ENCODE measurements at regions not wholly inside any gene's neighbourhood (a gene's known extent, or its start where the extent isn't known, plus 50 kb on each side); places are given as distances from the start of the nearest gene placed in this dataset.

DNA sequence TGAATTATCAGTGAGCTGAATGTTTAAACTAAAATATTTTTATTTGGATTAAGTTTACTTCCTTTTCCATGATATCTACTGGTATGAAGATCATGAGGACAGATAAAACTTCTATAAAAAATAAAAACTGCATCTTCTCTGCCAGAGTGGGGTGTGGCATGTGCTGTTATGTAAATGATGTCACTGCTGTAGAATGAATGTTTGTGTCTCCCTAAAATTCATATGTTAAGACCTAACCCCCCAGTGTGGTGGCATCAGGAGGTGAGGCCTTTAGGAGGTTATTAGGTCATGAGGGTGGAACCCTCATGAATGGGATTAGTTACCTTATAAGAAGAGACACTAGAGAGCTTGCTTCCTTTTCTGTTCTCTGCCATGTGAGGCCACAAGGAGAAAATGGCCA lies 178.7 kb upstream of the DPH6 start:
- no peak for DNase-seq (ENCODE audit: low read depth, low spot score)

DNA sequence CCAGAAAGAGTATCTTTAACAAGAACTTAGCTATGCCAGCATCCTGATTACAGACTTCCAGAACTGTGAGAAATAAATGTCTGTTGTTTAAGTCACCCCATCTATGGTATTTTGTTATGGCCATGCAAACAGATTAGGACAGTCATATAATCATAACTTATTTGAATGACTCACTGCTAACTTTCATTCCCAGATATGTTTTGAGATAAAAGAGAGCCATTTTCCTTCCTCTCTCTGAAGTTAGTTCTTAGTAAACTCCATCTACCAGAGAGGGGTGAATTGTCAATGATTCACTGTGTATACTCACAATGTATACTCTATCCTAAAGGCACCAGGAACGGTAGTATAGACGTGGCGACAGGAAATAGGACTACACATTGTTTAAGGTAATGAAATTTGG lies 179.4 kb upstream of the DPH6 start:
- no peak for DNase-seq (ENCODE audit: low read depth, low spot score)

DNA sequence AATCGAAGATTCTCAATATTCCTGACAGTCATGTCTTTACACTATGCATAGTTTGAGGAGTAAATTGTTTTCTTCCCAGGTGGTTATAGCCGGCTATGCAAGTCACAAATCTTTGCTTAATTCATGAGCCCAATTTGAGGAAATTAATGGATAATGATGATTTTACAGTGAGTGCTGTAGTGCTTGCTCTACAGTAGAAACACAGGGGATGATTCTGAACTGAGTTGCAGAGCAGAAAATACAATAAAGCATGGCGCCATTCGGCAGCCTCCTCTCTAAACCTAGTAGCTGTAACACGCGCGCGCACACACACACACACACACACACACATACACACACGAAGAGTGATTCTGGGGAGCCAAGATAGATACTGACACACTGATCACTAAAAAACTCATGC lies 181.7 kb upstream of the DPH6 start:
- DNase-seq (ENCODE audit: low read depth, low spot score) = no peak

DNA sequence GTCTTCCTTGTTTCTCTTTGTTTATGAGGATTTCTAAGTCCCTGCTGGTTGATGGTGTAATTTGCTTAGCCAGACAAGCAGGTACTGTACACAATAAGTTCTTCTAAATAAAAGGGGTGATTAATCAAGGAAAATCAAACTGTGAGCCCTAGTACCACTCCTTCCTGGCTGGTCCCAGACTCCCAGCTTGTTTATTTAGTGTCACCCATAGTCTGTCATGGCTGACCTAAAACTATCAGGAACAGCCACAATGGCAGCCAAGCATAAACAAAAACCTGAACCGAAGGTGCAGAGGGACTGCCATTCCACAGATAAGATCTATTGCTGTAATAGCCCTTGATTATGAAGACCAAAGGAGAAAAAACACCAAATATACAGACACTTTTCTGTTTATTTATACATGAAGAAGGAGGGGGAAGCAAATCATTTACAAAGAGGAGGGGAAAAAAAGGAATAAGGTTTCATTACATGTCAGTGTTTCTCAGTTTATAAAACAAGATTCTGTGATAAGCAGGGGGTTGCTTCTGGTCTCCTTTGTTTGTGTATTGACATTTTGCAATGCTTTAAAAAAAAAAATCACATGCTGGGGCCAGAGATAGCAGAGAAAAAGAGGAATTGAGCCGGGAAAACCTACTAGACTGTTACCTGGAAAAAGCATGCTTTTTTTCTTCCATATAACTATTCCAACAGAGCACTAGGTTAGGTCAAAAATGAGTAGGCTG lies 182.4 kb upstream of the DPH6 start:
- no peak for DNase-seq (ENCODE audit: low read depth, low spot score)

DNA sequence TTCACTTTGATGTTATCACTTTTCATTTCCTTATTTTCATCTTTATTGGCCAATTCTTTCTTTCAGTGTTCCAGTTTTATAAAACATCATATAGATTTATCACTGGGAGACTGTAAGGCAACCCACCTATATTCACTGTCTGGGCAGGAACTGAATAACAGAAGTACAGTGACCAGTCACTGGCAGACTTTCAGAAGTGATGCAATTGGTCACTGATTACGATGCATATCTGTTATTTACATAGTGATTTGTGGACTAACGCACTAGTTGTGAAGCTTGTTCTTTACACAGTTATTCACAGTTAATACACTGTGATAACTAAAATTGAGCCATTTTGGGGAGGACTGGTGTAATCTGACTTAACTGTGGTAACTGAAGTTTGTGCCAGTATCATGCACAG lies 190.2 kb upstream of the DPH6 start:
- no peak for DNase-seq (ENCODE audit: low read depth, low spot score)

DNA sequence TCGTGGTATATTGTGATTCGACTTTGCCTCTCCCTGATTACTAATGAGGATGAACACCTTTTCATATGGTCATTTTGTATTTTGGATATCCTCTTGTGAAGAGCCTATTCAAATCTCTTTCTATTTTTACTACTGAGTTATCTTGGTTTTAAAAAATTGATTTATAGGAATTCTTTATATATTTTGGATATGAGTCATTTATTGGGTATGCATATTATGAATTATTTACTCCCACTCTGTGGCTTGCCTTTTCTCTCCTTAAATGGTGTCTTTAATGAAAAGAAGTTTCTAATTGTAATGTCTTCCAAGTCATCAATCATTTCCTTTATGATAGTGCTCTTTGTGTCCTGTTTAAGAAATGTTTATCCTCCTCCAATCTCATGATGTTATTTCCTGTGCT lies 191.5 kb upstream of the DPH6 start:
- DNase-seq (ENCODE audit: low read depth, low spot score) = no peak

DNA sequence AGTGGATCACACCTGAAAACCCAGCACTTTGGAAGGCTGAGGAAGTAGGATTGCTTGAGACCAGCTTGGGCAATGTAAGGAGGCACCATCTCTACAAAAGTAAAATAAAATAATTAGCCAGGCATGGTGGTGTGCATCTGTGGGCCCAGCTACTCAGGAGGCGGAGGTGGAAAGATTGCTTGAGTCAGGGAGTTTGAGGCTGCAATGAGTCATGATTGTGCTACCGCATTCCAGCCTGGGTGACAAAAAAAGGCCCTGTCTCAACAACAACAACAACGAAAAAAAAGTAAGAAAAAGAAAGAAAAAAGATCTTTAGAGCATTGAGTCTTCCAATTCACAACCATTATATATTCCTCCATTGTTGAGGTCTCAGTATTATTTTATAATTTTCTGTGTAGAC lies 192.4 kb upstream of the DPH6 start:
- no peak for DNase-seq (ENCODE audit: low read depth, low spot score)

DNA sequence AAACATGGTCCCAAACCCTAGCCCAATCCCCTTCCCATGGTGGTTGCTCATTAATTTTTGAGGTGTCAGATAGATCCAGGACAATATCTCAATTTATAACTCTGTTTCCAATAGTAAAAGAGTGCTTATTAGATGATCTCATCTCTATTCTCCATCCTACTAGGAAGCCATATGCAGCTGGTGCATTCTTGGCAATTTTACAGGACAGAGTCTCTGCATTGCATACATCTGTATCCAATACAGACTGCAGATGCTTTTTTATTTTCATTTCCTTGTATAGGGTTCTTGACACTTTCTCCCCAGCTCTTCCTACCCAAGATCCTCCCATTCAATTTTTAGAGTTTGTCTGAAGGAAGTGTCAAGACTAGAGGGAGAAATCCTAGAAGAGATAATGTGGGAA lies 194.8 kb upstream of the DPH6 start:
- no peak for DNase-seq (ENCODE audit: low read depth, low spot score)

DNA sequence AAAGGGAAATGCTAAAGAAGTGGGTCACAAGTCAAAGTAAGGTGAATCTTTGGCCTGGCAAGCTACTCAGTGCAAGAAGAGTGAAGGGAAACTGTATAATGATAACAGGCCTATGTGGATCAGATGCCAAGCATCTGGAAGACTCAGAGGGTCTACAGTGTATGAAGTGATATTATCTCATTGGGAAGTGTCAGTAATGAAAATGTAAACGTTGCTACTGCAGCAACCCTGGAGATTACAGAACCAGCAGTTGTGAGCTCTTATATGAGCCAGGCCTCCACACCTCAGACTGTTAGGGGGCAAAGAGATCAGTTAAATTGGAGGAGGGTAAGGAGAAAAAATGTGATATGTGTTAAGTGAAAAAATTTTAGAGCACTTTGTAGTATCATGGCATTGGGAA lies 195.4 kb upstream of the DPH6 start:
- DNase-seq (ENCODE audit: low read depth, low spot score) = no peak

DNA sequence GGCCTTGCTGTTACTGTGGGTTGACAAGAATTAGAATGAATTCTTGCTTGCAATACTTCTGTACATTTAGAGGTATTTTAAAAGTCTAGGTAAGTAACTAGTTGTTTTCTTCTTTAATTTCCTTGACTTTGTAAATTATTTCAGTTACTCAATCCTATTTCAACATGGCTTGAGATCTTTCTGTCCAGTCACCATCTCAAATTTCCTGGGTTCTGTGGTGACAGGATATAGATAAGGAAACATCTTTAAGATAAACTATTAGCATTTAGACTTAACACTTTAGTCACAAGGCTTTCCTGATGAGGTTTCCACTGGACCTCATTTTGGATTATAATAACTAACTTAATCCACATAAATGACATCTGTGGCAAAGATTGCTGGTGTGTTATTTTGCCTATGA lies 195.9 kb upstream of the DPH6 start:
- no peak for DNase-seq (ENCODE audit: low read depth, low spot score)

DNA sequence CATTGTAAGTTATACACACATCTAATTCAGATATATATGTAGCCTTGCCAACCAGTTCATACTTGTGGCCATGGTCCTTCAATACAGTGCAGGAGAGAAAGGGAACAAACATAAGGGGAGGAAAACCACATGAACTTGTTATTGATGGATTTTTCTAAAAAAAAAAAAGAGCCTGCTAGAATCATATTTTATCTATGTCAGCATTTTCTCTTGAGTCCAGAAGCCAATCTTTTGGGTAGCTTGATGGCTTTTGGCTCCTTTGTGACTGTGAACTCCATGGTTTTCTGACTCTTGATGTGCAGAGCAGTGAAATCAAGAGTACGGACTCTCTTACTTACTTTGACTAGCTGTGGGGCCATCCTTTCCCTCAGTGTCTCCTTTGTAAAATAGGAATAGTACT lies 197.4 kb upstream of the DPH6 start:
- DNase-seq (ENCODE audit: low read depth, low spot score) = no peak

DNA sequence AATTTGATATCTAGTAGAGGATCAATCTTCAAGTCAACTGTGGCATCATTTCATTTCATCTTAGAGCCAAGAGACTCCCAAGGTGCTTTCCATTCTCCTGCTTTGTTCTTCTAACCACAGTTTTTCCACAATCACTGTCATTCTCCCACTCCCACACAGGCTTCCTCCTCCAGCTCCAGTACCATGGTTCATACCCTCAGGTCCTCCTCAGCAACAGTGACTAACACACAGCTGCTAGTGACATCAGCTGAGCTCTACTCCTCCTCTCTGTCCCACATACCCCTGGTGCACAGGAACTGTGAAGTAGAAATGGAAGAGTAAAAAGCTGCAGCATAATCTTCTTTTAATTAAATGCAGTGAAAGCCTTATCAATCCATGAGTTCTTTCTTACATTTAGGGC lies 200.2 kb upstream of the DPH6 start:
- no peak for DNase-seq (ENCODE audit: low read depth, low spot score)

DNA sequence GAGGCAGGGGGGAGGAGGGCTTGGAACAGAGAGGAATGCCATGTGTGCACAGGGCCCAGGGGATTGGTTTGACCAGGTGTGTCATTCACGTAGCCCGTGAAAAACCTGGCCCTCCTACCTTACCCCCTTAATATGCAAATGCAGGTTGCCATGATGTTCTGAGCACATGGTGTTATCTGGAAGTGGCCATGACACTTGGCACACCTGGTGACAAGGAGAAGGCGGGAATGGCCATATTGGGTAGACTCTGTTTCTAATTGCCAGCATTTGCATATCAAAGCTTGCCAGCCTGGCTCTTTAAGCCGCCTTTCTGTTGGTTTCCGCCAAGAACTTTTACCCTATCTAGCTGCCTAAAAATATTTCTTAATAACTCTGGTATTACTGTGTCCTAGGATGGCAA lies 202.1 kb upstream of the DPH6 start:
- no peak for DNase-seq (ENCODE audit: low read depth, low spot score)

DNA sequence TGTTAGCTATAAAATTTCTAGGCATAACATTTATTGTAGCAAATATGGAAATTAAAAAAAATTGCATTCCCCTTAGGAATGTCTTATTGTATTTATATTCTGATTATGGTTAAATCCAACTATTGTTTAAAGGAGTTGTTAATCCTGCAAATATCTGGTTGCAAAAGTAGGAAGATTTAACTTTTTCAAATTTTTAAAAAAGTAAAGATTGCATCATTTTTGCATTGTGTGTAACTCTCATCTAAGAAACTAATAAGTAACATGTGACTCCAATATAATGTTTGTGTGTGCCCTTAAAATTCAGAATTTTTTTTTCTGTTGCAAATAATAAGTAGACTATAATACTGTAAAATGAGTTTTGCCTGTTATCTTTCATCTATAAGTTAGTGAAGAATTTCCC lies 204.1 kb upstream of the DPH6 start:
- DNase-seq (ENCODE audit: low read depth, low spot score) = no peak

DNA sequence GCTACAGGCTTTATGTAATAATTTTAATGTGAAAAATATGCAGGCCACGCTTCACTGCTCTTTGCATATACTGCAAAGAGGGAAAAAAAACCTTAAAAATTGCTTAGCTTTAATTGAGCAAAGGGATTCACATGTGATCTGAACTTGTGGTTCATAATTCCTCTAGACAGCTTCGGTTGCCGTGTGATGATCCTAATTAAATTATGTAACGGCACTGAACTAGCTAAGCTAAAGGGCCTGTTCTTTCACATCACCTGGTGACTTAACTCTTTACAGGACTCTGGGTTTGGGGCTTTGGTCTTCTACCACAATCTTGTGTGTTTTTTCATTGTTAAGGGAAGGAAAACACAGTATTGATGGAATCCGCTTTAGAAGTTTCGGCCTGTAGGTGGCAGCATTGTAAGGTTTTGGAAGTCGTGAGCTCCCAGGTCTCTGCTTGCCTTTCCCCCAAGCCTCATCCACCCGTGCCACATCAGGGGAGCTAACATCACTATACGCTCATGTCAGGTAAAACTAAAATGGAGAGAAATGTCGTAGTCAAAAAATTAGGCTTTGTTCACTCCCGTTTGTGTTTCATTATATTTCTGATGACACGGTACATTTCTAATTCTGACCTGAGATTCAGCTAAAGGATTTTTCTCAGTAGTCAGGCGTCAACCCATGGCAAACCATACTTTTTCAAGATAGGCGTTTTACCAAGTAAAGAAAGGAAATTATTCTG lies 205.6 kb upstream of the DPH6 start:
- peak; percentile 1 for DNase-seq (ENCODE audit: low read depth, low spot score)

DNA sequence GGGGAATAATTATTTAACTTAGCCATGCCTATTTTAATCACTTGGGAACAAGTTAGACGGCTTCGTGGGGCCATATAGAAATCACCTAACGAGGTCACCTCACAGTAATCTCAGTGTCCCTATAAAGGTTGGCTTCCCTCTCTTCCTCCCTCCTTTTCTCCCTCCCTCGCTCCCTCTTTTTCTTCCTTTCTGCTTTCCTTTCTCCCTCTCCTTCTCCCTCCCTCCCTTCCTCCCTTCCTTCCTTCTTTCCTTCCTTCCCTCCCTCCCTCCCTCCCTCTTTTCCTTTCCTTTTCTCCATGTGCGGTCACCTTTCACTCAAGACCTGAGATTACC lies 206.1 kb upstream of the DPH6 start:
- no peak for DNase-seq (ENCODE audit: low read depth, low spot score)

DNA sequence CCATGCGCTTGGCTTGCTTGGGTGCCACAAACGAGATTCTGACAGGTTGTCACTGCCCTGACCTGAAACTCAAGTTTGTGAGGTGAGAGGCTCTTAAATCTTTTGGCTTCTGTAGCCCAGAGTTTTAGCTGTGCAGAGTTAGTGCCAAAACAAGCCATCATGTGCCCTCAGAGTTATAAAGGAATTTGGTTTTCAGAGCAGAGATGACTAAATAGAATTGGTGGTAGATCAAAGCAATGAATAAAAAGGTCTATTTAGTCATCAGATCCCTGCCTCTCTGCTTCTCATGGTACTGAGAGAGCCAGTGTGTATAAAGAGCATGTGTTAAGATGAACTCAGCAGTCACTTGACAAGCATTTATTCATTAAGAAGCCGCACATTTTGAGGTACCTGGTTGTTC lies 207.5 kb upstream of the DPH6 start:
- no peak for DNase-seq (ENCODE audit: low read depth, low spot score)

DNA sequence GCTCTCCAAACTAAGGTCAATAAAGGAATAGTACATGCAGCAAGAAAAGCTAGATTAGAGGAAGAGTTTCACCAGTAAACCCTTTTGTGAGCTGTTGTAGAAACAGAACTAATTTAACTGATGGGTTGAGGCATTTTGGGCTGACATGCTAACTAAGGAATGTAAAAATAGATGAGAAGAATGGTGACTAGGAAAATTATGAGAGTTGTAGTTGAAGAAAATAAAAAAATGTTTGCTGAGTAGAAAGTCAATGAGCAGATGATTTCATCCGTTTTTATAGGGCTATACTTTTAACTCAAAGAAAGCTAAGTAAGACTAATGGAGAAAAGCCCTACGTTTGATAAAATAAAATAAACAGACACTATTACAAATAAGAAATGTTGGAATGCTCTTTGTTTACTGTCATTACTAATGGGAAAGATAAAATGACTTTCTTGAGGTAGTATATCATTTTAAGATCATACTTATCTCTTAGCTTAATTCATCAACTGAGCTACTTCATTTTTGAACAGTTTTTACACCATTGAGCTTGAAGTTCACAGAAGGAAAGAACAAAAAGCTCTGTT lies 209.4 kb upstream of the DPH6 start:
- DNase-seq (ENCODE audit: low read depth, low spot score) = no peak

DNA sequence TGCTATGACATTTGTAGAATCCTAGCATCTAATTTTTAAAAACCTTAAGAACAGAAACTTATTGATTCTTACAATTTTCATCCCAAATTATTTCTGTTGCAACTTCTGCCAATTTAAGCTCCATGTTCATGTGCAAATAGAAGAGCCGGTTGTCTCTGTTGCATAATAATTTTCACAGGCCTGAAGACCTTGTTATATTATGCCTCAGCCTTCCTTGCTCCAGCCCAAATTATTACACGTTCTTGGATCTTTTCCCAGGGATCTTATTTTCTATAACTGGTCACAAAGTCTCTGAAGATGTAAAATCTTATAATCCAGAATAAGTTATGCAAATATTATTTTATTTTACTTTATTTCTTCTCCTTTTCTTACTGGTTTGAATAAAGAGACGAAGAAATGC lies 210.7 kb upstream of the DPH6 start:
- no peak for DNase-seq (ENCODE audit: low read depth, low spot score)

DNA sequence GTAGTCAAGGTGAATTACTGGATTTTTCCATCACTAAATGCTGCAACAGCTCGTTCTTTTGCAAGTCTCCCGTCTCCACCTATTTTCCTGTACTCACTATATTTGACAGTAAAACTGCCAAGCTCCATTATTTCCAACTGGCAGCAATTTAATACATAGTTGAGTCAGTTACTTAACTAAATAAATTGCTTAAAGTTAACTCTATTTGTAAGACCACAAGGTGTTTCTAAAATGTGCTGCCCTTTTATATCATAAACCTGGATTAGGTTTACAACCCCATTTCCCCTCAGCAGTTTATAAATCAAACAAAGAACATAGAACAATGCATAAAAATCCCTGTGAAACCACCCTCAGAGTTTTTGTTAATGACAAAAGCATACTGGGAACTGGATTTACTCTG lies 211.4 kb upstream of the DPH6 start:
- no peak for DNase-seq (ENCODE audit: low read depth, low spot score)

DNA sequence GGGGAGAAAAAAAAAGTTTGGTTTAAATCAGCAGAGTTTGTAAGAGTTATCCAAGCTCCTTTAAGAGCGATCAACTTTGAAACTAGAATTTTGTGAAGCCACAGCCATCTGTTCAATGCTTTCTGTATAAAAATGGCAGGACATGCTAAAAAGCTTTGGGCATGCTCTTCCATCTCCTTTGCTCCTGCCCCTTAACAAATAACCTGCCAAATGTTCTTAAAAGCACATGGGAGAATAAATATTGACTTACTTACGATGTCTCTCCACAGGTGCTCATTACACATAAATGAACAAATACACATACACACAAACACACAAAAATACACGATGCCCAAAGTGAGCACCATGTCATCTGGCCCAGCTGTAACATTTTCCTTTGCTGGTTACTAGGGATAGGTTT lies 211.8 kb upstream of the DPH6 start:
- no peak for DNase-seq (ENCODE audit: low read depth, low spot score)

DNA sequence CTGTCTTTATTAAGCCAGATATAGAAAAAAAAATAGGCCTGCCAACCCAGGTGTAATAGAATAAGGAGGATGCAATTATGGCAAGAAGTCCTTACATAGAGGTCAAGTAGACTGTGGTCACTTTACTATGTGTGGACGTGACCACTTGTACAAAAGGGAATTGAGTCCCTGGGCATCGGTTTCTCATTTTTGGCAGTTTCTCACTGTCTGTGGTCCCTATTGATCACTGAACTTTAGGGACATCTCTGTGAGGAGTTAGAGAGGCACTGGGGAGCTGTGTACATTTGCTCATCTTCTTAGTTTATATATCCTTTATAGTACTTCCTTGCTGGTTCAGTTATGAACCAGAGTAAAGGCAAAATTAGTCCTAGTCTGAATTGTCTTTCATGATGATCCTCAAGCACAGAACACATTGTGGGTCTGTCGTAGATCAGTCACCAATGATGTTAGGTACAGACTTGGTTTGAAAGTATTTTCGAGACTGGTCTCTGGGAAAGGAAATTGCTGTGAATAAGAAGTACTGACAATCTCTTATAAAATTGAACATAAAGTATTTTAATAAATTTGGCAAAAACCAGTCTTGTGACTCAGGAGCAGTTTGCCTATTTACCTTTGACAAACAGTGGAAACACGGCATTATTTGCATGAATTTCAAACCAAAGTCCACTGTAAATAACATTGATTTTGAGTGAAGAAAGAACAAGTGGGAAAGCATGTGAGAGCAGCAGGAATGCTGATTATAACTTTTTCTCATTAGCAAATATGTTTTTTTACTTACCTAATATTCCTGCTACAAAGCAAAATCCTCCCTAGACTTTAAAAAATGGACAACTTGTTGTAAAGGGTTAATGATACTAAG lies 218.9 kb upstream of the DPH6 start:
- no peak for DNase-seq (ENCODE audit: low read depth, low spot score)

DNA sequence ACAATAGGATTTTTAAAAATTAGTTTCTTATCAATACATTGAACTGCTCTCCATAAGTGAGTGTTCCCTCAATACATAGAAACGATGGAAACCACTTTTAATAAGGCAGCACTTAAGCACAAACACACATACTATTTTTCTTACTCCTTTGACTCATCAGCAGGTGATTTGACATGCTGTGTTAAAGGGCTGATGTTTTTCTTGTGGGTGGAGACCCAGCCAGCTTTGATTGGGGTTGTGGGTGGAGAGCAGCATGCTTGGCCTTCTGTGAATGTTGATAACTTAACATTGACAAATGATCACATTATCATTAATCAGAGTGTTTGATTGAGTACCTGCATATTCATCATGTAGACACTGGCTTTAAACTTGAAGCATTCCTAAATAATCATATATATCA lies 223.0 kb upstream of the DPH6 start:
- DNase-seq (ENCODE audit: low read depth, low spot score) = no peak
